ENCODE measurements at regions not wholly inside any gene's neighbourhood (a gene's known extent, or its start where the extent isn't known, plus 50 kb on each side); places are given as distances from the start of the nearest gene placed in this dataset.

DNA sequence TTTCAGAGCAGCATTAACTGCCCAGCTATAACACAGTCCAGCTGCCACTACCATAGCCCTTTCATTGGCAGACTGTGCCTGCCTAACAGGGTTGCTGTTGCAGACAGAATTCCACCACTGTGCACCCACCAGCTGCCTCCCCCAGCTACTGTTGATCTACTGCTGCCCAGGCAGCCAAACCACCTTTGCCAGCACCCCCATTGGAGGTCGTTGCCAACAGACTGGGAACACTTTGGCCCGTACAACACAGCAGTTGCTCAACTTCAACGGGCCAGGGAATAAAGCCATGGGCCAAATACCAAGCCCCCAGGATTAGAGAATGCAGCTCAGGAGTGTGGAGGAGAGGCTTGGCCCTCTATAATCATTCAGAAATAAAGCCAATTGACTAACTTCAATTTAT, 473.6 kb downstream of the CDH11 start:
- TF ChIP-seq, protein P1, sequence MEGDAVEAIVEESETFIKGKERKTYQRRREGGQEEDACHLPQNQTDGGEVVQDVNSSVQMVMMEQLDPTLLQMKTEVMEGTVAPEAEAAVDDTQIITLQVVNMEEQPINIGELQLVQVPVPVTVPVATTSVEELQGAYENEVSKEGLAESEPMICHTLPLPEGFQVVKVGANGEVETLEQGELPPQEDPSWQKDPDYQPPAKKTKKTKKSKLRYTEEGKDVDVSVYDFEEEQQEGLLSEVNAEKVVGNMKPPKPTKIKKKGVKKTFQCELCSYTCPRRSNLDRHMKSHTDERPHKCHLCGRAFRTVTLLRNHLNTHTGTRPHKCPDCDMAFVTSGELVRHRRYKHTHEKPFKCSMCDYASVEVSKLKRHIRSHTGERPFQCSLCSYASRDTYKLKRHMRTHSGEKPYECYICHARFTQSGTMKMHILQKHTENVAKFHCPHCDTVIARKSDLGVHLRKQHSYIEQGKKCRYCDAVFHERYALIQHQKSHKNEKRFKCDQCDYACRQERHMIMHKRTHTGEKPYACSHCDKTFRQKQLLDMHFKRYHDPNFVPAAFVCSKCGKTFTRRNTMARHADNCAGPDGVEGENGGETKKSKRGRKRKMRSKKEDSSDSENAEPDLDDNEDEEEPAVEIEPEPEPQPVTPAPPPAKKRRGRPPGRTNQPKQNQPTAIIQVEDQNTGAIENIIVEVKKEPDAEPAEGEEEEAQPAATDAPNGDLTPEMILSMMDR (IDR thresholded peaks at IDR 0.05), result no peak
- DNase-seq (ENCODE audit: low spot score) (no peak), ATAC-seq (ENCODE audit: low FRiP score) (no peak)

DNA sequence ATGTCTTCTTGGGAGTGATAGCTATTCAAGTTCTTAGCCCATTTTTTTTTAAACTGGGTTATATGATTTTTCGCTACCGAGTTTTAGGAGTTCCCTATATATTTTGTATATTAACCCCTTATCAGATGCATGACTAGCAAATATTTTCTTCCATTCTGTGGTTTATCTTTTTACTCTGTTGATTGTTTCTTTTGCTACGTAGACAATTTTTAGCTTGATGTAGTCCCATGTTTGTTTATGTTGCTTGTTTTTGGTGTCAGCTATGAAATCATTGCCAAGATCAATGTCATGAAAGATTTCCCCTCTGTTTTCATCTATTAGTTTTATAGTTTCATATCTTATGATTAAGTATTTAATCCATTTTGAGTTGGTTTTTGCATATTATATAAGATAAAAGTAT, 480.5 kb downstream of the CDH11 start:
- no peak for DNase-seq (ENCODE audit: low spot score)
- no peak for ATAC-seq (ENCODE audit: low FRiP score)
- TF ChIP-seq, protein P1 (IDR thresholded peaks at IDR 0.05), result no peak

DNA sequence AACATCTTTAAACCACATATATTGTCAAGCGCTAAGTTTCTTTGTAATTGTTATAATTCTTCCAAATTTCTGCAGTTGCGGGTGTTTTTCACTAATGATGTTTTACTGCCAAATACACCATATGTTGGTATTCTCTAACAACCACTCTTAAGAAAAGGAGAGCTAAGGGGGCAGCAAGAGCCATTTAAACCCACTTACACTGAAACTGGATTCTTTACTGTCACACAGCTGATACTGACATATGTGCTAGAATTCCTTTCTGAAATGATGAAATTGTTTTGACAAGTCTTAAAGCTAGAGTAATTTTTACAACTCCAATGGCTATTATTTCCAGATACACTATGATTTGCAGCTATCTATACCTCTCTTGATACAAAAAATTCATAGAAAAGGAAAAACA, 483.1 kb downstream of the CDH11 start:
- TF ChIP-seq, protein P1 (IDR thresholded peaks at IDR 0.05), result no peak
- DNase-seq (ENCODE audit: low spot score) (no peak), ATAC-seq (ENCODE audit: low FRiP score) (no peak)

DNA sequence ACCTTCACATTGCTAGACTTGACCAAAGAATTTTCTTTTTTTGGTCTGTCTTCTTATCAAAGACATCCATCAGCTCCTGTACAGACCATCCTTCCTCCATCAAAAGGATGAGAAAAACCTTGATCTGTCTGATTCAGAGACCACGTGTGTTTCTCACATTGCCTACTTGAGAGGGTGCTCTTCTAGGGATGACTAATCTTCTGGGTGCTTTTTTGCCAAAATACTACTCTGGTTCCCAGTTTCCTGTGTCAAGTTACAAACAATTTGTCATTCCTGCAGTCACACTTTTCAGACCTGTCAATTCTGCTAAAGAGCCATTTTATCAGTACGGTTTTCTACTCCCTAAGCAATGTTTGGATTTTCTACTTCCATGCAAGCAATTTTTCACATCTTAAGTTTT, 492.2 kb downstream of the CDH11 start:
- TF ChIP-seq, protein P1 (IDR thresholded peaks at IDR 0.05), result no peak
- no peak for ATAC-seq (ENCODE audit: low FRiP score)
- DNase-seq (ENCODE audit: low spot score), result no peak

DNA sequence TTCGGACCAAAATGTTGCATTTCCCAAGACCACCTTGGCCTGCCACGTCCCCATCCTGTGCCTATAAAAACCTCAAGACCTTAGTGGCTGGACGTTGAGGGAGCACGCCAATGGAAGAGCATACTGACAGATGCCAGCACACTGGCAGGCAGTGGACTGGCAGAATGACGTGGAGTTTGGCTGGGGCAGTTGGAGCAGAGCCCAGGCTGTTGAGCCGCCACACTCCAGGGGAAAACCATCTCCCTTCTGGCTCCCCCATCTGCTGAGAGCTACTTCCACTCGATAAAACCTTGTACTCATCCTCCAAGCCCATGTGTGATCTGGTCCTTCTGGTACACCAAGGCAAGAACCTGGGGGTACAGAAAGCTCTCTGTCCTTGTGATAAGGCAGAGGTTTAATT, 494.1 kb downstream of the CDH11 start:
- ATAC-seq (ENCODE audit: low FRiP score) (no peak), DNase-seq (ENCODE audit: low spot score) (no peak)
- TF ChIP-seq, protein P1 (IDR thresholded peaks at IDR 0.05), result no peak

DNA sequence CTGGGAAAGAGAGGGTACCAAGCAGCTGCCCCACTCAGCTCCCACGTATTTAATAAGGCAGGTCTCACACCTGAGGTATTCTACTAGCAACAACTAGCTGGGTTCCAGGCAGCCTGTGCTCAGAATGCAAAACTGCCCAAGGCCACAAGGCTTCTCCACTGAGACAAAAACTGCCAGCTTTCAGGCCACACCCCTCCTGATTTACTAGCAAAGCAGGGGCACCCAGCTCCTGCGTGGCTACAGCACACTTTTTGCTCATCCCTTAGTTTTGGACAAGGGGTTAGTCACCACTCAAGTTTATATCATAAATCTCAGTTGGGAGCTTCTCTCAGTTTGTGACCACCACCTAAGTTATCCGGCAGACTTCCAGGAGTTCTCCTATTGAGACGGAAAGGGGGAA, 494.6 kb downstream of the CDH11 start:
- no peak for ATAC-seq (ENCODE audit: low FRiP score)
- DNase-seq (ENCODE audit: low spot score), result no peak
- TF ChIP-seq, protein P1 (IDR thresholded peaks at IDR 0.05), result no peak

DNA sequence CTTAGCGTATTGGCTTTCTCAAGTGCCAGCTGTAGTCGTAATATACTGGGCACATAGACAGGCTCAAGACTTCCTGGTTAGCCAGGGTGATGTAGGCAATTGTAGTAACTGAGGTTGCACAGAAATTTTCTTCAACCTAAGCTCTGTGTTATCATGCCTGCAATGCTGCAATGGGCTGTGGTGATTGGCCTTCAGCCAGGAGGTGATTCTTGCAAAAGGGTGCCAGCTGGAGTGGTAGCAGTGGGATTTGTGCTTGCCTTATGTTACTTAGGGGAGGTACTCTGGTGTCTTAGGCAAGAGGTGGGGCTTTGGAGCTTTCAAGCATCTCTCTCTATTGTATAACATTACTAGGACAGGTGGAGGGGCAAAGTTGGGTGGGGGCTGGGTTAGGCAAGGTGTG, 495.1 kb downstream of the CDH11 start:
- TF ChIP-seq, protein P1 (IDR thresholded peaks at IDR 0.05), result no peak

More for the DNA sequence above, 495.1 kb downstream of the CDH11 start:
- DNase-seq (ENCODE audit: low spot score), result no peak
- ATAC-seq (ENCODE audit: low FRiP score), result no peak

Measured in omental fat pad (tissue), 3 donors.